GM19238 (cell line): ENCODE measurements at regions not wholly inside any gene's neighbourhood (a gene's known extent, or its start where the extent isn't known, plus 50 kb on each side); places are given as distances from the start of the nearest gene placed in this dataset.
"Not testable (repeated sequence)": the region's sequence is repeated elsewhere in the genome, so short reads cannot be mapped to it uniquely, and the experiment has no call there.

ENCODE experiments used
- DNase-seq: peaks from one replicate; pipeline ENCODE4 v3.0.0; 2011; ENCODE audit warnings: low spot score; ENCODE audit not compliant: insufficient read length

DNA sequence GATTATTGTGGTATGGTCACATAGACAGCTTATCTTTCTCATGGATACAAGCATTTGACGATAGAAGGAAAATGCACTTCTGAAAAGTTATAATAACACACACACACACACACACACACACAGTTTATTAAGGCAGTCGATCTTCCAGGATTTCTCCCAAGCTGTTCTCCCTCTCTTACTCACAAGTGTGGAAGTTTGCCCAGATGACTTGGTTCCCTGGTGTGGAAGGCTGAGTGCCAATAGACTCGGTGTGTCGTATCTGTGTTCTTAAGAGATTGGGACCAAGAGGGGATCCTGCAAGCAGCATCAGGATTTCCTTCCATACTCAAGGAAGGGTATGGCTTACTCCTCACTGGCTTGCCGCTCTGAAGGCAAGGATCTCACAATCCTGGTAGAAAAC is 279.6 kb downstream of the HS3ST3B1 start:
- DNase-seq = no peak

DNA sequence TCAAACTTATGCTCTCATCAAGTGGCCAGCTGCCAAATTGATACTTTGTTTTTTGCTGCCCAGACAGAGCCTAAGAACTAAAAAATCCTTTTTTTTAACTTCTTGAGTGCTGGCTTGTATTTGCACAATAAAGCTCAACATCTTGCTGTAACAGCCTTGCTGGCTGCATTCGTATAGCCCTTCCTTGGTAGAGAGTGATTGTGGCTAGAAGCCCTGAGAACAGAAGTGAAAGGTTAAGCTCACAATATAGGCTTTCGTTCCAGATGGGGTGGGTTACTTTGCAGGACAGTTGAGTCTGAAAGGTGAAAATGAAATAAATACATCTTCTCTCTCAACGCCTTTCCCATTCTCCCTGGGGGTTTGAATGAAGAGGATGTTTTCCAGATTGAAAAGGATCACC is 278.8 kb downstream of the HS3ST3B1 start:
- DNase-seq = no peak

DNA sequence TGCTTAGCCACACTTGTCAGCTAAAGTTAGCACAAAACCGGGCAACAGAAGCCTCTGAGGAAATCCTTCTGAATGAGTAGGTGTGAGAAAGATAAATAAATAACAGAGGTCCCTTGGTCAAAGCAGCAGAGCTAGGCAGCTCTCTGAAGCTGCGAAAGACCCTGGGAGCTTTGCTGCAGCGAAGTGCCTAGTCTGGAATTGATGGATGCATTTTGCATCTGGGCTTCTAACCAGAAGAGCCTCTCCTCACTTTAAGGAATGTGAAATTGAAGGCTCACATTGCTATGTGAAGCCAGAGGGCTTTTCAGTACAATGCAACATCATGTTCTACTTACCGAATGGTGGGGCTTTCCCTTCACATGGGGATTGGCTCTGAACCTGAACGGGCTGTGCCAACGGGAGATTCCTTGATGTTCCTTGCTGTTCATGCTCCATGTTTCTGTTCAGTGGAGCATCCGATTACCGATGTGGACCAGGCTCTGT is 274.6 kb downstream of the HS3ST3B1 start:
- DNase-seq = no peak

DNA sequence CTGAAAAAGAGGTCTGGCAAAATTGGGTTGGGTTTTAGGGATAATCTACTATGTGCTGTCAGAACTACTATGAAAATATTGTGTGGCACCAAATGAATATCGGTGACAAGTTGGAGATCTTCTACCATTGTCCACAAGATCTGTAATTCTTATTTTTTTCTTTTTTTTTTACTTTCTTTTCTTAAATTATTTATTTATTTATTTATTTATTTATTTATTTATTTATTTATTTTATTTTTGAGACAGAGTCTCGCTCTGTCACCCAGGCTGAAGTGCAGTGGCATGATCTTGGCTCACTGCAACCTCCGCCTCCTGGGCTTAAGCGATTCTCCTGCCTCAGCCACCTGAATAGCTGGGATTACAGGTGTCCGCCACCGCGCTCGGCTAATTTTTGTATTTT is 259.4 kb downstream of the HS3ST3B1 start:
- DNase-seq = not testable (repeated sequence)

DNA sequence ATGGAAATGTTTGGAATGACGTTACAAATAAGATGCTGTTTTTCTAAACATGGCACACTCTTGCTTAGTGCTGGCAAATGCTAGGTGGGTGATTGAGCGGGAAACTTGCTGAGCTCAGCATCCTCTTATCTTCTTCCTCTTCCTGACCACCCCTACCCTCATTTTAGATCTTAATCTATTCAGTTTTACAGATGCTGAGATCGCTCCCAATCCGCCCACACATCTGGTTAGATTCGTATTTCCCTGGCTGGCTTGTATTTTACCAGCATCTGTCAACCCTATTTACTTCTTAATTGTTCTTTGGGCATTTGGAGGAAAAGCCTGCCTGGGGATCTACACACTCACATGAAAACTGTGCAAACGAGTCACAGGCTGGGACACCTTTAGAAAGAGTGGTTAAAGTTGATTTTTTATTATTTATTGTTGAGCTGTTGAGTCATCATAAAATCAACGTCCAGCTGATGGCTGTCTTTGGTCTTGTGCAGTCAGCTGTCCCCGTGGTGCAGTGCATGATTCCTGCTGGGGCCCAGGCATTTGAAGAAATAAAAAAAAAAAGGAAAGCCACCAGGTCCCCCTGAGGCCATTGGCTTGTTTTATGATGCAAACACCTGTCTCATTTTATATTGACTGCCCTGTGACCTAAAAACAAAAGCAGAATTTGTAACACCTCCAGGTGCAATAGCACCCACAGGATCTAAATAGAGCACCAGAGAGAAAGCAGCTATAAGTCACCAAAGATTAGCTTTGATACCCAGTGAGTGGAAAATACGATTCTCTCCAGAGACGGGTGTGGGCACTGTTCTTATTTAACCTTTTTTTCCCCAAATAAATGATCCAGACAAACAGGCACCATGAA is 258.6 kb downstream of the HS3ST3B1 start:
- no peak for DNase-seq

DNA sequence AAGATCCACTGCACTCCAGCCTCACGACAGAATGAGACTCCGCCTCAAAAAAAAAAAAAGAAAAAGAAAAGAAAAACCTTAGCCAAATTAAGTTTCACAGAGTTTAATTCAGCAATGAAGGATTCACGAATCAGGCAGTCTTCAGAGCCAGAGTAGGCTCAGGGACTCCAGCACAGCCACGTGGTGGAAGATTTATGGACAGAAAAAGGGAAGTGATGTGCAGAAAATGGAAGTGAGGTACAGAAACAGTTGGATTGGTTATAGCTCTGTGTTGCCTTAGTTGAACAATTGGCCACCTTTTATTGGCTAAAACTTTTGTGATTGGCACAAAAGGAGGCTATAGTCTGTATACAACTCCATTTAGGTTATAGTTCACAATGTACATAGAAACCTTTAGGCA is 256.6 kb downstream of the HS3ST3B1 start:
- no peak for DNase-seq

DNA sequence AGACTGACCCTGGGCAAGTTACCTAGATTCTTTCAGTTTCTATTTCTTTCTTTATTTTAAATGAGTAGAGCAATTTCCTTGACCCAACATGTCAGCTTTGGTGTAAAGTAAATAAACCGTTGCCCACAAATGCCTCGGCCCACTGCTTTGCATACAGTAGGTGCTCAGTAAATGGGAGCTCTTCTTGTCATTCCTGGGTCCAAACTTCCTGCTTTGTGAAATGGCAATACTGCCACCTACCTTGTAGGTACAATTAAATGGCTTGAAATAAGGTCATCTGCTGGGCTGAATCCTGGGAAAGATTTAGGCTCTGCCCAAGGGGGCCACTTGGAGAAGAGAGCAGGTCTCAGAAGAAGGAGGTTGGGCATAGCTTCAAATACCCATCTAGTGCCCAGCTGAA is 253.0 kb downstream of the HS3ST3B1 start:
- DNase-seq = no peak

DNA sequence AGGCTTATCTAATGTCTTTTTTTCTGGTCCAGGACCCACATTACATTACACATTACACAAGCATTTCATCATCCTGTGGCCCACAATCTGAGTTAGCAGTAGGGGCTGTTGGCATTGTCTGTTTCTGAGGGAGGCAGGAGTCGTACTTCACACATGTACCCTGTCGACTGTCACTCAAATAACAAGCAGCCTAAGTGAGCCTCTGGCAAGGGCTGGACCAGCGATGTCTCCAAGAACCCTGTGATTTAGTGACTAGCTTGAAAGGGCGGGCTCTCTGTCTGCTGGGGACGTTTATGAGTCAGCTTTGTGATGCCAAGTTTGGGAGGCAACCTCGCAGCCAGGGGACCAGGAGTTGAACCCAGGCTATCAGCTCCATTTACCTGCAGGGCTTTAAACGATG is 251.4 kb downstream of the HS3ST3B1 start:
- DNase-seq = no peak

DNA sequence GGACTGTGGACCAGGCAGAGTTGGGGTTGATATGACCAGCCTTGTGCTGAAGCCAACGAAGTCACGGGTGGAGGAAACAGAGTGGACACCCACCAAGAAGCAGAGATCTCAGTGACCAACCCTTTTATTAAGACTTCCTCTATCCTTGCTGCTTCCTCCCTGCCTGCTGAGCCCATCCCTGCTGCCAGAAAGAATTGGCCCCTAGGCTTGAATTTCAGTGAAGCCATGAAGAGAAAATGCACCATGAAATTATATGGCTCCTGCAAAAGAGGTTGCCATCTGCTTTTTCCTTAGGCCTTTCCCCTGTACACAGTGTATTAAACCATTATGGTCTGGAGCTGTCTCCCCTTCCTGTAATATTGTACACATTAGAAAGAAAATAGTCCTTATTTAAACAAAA is 246.7 kb downstream of the HS3ST3B1 start:
- no peak for DNase-seq

DNA sequence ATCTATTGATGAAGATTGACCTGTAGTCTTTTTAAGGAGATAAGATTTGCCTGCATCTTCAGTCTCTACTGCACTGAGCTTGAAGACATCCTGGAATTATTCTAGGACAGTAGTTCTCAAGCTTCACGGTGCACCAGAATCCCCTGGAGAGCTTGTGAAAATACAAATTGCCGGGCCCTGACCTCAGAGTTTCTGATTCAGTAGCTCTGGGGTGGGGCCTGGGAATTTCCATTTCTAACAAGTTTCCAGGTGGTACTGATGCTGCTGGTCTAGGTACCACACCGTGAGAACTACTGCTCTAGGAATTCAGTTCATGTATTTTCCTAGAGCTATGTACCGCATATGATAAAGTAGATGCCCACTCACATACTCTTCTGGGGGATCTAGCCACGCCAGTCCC is 246.1 kb downstream of the HS3ST3B1 start:
- DNase-seq = no peak

DNA sequence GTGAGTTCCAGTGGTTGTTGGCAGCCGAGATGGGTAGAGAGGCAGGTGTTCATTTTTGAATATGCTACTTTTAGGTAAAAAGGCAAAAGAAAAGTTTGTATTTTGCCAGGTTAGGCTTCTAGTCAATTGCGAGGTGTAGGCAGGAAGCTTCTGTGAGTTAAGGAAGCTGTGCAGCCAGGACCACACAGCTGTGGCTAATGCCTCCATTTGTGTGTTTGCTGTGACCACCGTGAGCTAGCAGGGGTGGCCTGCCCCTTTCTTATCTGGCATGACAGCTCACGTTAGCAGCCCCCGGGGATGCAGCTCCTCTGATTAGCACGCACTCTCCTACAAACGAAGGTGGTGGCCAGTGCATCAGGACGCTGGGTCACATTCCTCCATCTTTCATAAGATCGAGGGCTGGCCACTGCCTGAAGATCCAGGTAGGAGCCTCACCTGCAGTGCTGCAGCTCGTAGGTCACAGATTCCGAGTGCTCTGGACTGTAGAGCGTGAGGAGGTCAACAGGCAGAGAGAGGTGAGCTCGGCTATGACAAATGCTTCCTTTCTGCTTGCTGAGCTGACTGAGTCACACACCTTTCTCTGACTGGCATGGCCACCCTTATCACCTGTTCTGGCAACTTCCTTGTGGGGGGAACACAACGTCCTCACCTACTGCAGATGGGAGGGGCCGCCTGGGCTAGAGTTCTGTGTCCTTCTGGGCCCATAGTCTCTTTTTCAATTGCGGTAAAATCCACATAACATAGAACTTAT is 244.4 kb downstream of the HS3ST3B1 start:
- DNase-seq = no peak

DNA sequence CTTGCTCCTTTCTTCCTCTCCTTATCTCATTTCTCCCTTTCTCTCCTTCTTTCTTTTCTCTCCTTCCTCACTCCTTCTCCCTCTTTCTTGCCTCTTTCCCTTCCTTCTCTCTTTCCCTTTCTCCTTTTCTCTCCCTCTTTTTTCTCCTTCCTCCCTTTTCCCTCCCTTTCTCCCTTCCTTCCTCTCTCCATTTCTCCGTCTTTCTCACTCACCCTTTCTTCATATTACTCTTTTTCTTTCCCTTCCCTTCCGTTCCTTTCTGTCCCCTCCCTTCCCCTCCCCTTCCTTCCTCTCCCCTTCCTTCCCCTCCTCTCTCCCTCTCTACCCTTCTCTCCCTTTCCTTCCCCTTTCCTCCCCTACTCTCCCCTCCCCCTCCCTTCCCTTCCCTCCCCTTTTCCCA is 240.8 kb downstream of the HS3ST3B1 start:
- DNase-seq = no peak

DNA sequence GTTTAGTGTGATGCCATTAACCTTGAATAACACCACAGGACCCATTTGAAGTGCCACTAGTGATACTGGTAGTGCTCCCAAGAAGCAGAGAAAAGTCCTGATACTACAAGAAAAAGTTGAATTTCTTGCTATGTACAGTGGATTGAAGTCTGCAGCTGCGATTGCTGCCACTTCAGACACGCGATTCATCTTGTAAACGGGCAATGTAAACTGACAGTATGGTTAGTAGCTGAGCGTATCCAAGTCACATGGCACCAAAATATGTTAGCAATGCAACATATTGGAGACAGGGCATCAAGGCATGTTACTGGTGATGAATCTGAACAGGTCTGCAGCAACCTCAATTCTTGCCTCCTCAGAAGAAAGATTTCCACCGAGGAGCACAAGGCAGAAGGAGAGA is 238.9 kb downstream of the HS3ST3B1 start:
- no peak for DNase-seq

DNA sequence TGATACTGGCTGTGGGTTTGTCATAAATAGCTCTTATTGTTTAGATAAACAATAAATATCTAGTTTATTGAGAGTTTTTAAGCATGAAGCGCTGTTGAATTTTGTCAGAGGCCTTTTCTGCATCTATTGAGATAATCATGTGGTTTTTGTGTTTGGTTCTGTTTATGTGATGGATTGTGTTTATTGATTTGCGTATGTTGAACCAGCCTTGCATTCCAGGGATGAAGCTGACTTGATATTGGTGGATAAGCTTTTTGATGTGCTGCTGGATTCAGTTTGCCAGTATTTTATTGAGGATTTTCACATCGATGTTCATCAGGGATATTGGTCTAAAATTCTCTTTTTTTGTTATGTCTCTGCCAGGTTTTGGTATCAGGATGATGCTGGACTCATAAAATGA is 231.4 kb downstream of the HS3ST3B1 start:
- DNase-seq = not testable (repeated sequence)

DNA sequence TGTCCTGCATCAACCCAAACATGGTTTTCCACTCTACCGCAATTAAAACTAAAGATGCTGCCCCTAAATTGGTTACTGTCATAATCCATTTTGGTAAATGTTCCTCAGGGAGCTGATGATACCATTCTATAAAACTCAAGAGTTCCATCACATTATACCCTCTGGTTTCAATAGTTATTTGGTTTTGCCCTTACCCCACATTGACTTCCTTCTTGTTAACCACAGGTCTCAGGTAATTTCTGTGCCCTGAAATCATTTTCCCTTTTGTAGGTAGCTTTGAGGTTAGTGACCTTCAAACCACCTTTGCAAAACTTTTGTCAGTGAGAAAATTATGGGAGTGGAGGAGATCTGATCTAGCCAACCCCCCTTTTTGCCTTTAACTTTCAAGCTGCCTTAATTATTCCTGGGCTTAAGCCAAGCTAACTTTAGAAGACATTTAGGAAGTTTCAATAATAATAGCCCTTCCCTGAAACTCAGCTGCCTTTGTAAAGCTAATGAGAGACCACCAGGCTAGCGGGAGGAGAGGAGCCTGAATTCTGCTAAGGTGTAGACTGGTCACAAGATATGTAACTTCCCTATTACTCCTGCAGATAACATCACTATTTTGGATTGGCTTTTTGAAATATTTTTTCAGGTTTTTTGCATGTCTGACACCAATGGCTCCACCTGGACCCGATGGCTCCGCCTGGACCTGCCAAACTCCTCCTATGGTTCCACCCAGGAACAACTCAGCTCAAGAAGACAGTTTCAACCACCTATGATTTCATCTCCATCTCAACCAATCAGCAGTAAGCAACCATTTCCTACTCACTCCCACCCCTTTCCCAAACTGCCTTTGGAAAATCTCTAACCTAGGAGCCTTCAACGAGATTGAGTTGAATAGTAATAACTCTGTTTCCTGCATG is 224.9 kb downstream of the HS3ST3B1 start:
- DNase-seq = no peak

DNA sequence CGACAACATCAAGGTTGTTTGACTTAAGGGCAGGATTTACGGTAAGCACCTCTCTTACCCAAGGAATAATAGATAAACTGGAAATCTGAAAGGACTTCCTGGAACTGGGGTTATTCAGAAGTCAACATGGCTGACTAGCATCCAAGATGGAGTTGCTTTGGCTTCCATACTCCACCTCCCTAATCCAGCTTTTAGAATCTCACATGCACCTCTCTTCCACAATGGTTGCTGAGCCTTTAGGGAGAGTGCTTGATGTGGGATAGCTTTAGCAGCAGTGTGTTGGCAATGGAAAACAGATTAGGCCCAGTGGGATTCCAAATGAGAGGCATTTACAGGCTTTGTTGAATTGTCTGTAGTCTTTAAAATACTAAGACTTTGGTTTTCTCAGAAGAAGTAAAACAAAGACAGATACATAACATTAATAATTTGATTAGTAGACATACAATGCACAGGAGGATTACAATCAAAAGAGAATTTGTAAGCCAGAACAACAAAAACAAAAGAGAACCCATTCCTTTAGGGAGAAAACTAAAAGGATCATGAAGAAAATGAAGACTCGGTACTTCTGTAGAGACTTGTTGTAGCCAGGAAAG is 222.0 kb downstream of the HS3ST3B1 start:
- no peak for DNase-seq

DNA sequence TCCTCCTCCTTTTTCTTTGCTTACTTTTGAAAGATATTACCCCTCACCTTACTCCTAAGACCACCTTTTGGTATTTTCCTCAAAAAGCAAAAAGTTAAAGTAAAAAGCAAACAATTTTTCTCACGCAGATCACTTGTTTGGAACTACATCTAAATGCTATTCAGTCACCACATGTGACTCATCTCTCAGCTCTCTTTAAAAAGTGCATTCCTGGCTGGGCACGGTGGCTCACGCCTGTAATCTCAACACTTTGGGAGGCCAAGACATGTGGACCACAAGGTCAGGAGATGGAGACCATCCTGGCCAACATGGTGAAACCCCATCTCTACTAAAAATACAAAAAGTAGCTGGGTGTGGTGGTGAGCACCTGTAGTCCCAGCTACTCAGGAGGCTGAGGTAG is 218.0 kb downstream of the HS3ST3B1 start:
- DNase-seq = not testable (repeated sequence)

DNA sequence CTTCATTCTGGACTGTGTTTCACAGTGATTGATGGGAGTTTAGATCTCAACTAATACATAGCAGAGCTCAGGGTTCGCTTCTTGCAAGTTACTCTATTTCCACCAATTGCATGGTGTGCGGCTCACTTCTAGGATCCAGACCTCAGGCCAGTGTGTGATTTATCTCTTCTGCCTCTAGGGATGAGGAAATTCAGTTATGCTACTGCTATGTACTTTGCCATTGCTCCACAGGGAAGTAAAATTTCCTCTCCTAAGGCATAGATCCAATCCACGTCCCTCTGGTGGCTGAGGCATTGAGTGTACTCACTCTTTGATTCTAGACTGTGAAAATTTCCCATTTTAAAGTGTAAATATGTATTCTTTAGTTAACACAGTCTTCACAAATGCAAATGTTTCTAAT is 214.1 kb downstream of the HS3ST3B1 start:
- DNase-seq = no peak

DNA sequence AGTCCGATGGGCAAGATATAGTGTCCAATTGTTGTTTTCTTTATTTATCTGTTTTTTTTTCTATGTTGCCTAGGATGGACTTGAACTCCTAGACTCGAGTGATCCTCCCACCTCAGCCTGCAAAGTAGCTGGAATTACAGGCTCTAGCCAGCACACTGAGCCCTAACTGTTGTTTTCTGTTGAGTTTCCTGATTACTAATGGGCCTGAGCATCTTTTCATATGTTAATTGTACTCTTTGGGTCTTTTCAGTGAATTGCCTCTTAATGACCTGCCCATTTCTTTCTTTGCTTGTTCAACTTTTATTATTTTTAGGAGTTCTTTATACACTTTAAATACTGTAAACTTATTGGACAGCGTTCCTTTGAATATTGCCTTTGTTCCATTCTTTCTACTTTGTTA is 213.0 kb downstream of the HS3ST3B1 start:
- no peak for DNase-seq

DNA sequence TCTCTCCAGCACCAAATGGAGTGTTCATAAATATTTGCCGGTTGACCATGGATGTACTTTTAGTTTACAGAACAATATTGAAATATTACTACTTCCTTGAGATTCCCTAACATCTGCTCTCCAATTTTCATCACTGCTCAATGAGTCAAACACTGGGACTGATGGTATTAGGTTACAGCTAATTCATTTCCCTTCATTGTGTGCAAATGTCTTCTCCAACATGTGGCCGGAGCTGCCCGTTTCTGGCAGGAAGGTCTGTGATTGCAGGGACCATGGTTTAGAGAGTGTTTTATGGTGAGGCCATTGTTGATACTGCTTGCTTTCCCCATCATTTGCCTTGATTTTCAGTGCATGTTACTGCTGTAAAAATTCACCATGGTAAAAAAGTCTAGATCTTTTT is 209.3 kb downstream of the HS3ST3B1 start:
- no peak for DNase-seq

DNA sequence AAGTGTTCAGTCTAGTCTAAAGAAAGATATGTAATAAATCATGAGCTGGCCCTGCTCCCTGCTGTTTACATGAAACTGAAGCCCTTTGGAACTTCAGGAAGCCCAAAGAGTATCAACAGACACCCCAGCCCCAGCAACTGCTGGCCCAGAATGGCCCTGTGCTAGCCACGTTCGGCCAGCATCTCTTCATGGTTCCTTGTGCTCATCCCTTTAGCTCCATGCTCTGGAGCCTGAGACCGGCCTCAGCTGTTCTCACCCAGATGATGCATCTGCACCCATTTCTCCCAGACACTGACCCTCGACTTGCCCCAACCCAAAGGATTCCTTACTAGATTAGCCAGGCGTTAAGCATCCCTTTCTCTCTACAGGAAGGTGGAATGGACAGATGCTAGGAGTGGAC is 207.3 kb downstream of the HS3ST3B1 start:
- DNase-seq = no peak
